Nephron (organoid): ENCODE measurements at regions not wholly inside any gene's neighbourhood (a gene's known extent, or its start where the extent isn't known, plus 50 kb on each side); places are given as distances from the start of the nearest gene placed in this dataset.

ENCODE experiments used
- H3K27ac Mint-ChIP-seq, 3 experiments: 2 replicates each; pipeline ENCODE4 v1.8.0; 2020; ENCODE audit warnings: mixed read lengths in 3 of 3, mild to moderate bottlenecking in 2 of 3, moderate library complexity in 1 of 3
- H3K27me3 Mint-ChIP-seq: 2 replicates; pipeline ENCODE4 v1.8.0; 2021; ENCODE audit warnings: low read depth, mild to moderate bottlenecking, moderate library complexity, mixed read lengths
- H3K36me3 Mint-ChIP-seq: 2 replicates; pipeline ENCODE4 v1.8.0; 2020; ENCODE audit warnings: low read depth, mixed read lengths
- H3K4me1 Mint-ChIP-seq: 2 replicates; pipeline ENCODE4 v1.8.0; 2020; ENCODE audit warnings: mixed read lengths
- H3K4me3 Mint-ChIP-seq, 3 experiments: 2 replicates each; pipeline ENCODE4 v1.8.0; 2020; ENCODE audit warnings: mild to moderate bottlenecking in 3 of 3, mixed read lengths in 3 of 3, moderate library complexity in 2 of 3
- H3K9me3 Mint-ChIP-seq: 2 replicates; pipeline ENCODE4 v1.8.0; 2020; ENCODE audit warnings: mixed read lengths
- TF ChIP-seq, protein P1 (sequence below), 3 experiments: fragments of 200-600 bp; sonication (generic); IDR thresholded peaks; one replicate each; pipeline ENCODE4 v1.5.0; 2021; ENCODE audit warnings: antibody characterized with exemption in 3 of 3; ENCODE audit not compliant: unreplicated experiment in 3 of 3

DNA sequence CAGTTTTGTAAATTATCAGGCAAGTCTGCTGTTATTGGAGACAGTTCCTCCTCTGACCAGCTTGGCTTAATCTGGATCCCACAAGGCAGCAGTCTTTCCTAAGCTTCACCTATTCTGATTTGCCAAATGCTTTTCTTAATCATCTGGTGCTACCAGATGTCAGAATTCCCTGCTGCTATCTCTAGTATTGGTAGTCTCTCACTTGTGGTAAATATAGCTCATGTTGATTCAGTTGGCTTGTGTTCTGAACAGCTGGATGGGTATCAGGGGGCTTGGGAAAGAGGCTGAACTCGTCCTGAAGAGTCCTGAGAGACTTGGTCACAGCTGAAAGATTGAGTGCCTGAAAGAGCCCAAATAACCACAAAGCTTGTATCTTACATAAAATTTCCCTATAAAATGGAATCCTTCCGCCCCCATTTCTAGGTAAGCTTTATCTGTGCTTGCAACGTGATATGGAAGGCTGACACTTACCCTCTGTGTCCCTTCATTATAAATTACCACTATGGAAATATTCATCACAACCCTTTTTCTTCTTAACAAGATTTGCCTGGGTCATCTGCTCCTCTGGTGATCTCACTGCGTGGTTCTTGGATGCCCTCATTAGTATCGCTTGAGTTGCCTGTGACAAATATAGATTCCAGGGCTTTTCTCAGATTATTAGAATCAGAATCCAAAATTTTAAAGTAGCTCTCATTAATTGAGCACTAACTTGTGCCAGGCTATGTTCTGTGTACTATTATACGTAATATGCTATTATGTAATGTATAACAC lies 104.1 kb upstream of the GPRIN3 start:
- Mint-ChIP-seq H3K27me3 (no peaks in the 10 kb centered on the region), H3K4me1 (peaks cover 8% of the 10 kb centered on the region), H3K9me3 (no peaks in the 10 kb centered on the region), H3K4me3 (no peak overlapping the region), H3K36me3 (no peaks in the 10 kb centered on the region), H3K27ac (no peak overlapping the region)
- TF ChIP-seq, protein P1, sequence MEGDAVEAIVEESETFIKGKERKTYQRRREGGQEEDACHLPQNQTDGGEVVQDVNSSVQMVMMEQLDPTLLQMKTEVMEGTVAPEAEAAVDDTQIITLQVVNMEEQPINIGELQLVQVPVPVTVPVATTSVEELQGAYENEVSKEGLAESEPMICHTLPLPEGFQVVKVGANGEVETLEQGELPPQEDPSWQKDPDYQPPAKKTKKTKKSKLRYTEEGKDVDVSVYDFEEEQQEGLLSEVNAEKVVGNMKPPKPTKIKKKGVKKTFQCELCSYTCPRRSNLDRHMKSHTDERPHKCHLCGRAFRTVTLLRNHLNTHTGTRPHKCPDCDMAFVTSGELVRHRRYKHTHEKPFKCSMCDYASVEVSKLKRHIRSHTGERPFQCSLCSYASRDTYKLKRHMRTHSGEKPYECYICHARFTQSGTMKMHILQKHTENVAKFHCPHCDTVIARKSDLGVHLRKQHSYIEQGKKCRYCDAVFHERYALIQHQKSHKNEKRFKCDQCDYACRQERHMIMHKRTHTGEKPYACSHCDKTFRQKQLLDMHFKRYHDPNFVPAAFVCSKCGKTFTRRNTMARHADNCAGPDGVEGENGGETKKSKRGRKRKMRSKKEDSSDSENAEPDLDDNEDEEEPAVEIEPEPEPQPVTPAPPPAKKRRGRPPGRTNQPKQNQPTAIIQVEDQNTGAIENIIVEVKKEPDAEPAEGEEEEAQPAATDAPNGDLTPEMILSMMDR (IDR thresholded peaks at IDR 0.05; ENCODE audit: unreplicated experiment in 3 of 3), result no peak

DNA sequence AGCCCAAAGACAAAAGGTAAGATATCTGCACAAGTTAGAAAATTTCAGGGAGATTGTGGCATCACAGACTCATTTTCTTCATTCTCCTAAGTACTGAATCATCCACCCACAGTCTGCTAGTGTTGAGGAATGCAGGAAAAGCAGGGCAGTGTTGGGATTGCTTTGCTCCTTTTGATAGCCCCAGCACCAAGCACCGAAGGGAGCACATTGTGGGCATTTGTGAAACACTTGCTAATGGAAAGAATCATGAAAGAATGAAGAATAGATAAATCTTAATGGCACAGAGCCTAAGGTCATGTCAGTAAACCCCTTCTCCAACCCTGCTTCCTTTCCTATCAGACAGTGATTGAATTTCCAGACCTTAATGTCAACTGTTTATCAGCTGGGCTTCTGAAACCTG lies 103.1 kb upstream of the GPRIN3 start:
- no peak overlapping the region for H3K4me3 Mint-ChIP-seq
- TF ChIP-seq, protein P1 (IDR thresholded peaks at IDR 0.05; ENCODE audit: unreplicated experiment in 3 of 3), result no peak
- no peaks in the 10 kb centered on the region for H3K9me3 Mint-ChIP-seq
- no peak overlapping the region for H3K27ac Mint-ChIP-seq
- peaks cover 8% of the 10 kb centered on the region for H3K4me1 Mint-ChIP-seq
- H3K27me3 Mint-ChIP-seq, result no peaks in the 10 kb centered on the region
- H3K36me3 Mint-ChIP-seq, result no peaks in the 10 kb centered on the region

DNA sequence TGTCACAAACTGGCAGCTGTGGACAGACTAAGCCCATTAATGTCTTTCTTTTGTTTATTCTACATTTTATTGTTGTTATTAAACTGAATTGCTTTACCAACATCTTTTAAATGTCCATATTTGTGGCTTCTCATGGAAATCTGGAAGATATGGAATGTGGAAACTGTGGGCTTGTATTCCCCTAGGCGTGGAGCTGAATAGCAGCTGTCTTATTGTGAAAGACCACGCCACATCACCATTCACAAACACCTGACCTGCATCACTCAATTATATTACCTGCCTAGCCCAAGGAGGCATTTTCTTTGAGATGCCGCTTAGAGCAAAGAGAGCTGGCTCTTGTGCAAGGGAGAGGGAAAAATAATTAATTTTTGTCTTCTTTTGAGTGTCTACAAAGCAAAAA lies 96.9 kb upstream of the GPRIN3 start:
- no peaks in the 10 kb centered on the region for H3K27me3 Mint-ChIP-seq
- no peaks in the 10 kb centered on the region for H3K4me1 Mint-ChIP-seq
- H3K36me3 Mint-ChIP-seq, result no peaks in the 10 kb centered on the region
- TF ChIP-seq, protein P1 (IDR thresholded peaks at IDR 0.05; ENCODE audit: unreplicated experiment in 3 of 3), result no peak
- H3K9me3 Mint-ChIP-seq, result no peaks in the 10 kb centered on the region
- H3K27ac Mint-ChIP-seq, result no peak overlapping the region
- H3K4me3 Mint-ChIP-seq, result no peak overlapping the region

DNA sequence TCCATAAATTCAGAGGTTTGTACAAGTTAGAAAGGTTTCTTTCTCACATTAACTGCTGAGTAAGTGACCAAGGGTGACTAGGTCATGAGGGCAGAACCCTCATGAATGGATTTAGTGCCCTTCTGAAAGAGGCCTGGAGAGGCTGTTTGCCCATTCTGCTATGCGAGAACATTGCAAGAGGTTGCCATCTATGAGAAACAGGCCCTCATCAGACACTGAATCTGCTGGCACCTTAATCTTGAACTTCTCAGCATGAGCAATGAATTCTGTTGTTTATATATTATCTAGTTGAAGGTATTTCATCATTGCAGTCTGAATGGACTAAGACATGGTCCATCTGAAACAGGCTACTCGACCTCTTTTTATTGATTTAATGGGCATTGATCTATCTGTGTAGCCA lies 96.2 kb upstream of the GPRIN3 start:
- TF ChIP-seq, protein P1 (IDR thresholded peaks at IDR 0.05; ENCODE audit: unreplicated experiment in 3 of 3), result no peak
- H3K27me3 Mint-ChIP-seq, result no peaks in the 10 kb centered on the region
- no peak overlapping the region for H3K4me3 Mint-ChIP-seq
- no peaks in the 10 kb centered on the region for H3K4me1 Mint-ChIP-seq
- H3K9me3 Mint-ChIP-seq, result no peaks in the 10 kb centered on the region
- no peaks in the 10 kb centered on the region for H3K36me3 Mint-ChIP-seq
- peak overlapping the region in 1 of 3 experiments; percentile 57 for H3K27ac Mint-ChIP-seq

- Mint-ChIP-seq H3K27me3 (no peaks in the 10 kb centered on the region), H3K4me3 (no peak overlapping the region)
Observed at GRCh38 chr4:89400287-89401035, 92.9 kb upstream of the GPRIN3 start.

More at GRCh38 chr4:89400287-89401035, 92.9 kb upstream of the GPRIN3 start:
- no peaks in the 10 kb centered on the region for H3K36me3 Mint-ChIP-seq
- H3K4me1 Mint-ChIP-seq, result no peaks in the 10 kb centered on the region
- TF ChIP-seq, protein P1 (IDR thresholded peaks at IDR 0.05; ENCODE audit: unreplicated experiment in 3 of 3), result no peak
- no peaks in the 10 kb centered on the region for H3K9me3 Mint-ChIP-seq
- no peak overlapping the region for H3K27ac Mint-ChIP-seq
